GM19324 (cell line): ENCODE measurements at regions not wholly inside any gene's neighbourhood (a gene's known extent, or its start where the extent isn't known, plus 50 kb on each side); places are given as distances from the start of the nearest gene placed in this dataset.

Experiments
- ATAC-seq: cut with Tn5 transposase; IDR thresholded peaks from one replicate; pipeline ENCODE4 v1.9.1; 2021; ENCODE audit warnings: mild to moderate bottlenecking, moderate library complexity; ENCODE audit not compliant: unreplicated experiment, low FRiP score

- ATAC-seq, result no peak
Observed at GRCh38 chr4:137768196-137768595, 235.9 kb upstream of the PCDH18 start.

DNA sequence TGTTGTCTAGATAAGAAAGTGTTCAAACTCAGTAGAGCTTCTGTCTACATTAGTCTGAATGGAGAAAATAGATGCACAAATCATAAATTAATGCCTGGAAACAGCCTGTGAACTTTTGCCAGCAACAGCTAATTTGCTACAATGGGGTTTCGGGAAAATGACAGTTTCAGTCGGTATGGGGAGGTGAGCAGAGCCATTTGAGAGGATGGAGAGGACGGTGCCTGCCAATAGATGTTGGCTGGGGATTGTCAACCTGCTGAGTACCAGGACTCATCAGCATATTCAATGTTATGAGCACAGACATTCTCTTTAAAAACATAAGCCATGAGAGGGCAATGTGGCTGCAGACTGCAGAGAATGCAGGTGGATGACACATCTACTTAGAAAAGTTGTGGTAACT is 230.3 kb upstream of the PCDH18 start:
- ATAC-seq, result no peak

DNA sequence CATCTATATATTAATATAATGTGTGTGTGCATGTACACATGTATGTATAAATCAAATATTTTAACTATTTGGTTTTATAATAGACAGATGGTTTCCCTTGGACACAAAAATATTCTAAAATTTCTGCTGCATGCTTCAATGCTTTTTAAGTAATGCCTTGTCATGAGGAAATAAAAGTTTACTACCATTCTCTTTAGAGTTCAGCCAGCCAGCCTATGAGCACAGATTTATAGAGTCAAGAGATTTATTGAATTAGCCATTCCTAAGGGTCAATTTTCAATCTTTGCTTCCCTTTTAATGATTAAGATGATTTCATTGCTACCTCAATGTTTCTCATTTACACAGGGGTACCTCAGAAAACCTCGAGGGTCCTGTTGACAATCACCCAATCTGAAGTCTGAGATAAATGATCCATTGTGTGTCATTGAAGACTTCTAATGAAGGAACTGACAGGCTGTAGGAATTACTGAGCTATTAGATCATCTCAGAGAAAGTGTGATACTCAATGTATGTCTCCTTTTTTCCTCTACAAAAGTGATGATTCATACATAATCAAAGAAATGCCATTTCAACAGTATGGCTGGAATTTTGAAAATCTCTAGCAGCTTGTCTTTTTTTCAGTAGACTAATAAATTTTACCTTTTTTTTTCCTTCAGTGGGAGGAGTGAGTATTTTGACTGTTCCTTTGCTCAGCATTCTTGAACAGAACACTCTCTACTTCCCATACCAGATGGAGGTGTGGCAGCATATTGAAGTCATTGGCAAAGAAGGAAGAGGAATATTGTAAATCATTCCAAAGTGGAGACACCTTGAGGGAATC is 222.6 kb upstream of the PCDH18 start:
- ATAC-seq, result no peak

DNA sequence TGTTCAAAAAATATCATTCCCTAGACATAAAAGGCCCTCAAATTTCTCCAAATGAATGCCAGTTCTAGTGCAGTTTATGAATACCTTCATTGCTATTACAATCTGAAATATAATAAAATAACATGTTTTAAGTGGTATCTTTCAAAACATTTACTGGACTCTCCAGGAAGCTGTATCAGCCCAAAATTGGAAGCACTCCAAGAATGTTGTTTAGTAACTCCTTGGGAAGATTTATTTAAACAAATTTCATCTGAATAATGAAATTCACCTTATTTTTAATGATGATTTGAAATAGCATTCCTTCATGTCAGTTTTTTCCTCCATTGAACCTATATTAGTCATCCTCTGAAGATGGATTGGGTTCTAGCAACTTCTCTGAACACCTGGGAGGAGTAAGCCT is 217.2 kb upstream of the PCDH18 start:
- ATAC-seq, result no peak

DNA sequence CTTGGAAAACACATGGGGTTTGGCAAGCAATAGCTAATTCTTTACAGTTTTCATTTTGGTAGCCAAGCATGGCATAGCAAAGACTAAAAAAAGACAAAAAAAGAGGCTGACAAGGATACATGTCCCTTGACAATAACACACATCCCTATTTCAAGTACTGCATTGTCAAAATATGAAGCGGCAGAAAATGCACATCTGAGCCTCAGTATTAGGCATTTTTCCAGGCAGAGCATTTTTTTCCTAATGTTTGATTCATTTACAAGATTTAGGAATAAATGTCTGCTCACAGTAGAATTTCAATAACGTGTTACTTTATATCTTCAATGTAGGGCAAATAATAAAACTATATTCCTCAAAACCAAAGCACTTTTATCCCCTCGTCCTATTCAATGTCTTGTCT is 216.3 kb upstream of the PCDH18 start:
- ATAC-seq, result no peak

GRCh38 chr4:137740141-137740540 is 207.8 kb upstream of the PCDH18 start:
- no peak for ATAC-seq

GRCh38 chr4:137739391-137739790 is 207.1 kb upstream of the PCDH18 start:
- ATAC-seq, result no peak

DNA sequence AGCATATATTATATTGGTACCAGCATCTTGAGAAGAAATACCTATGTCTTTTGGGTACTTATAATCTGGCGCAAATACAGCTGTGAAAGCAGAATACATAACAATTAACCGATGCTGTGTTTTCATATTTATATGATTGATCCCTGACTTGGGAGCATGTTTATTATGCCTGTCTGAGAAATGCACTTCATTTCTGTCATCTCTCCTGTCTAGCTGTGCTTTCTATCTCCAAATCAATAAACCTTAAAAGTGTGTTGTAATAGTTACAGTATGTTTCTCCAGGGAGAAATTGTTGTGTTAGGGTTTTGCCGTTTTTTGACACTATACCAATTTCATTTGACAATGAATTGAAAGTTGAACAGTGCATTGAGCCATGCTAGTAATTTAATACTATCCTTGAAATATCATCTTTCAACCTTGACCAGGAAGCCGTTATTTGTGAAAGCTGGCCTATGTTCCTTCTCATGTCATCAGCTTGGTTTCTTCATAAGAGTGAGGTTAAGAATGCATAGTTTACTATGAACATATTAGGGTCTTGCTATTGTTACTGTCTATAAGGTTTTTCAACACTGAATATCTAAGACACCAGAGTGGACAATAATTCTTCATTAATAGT is 206.2 kb upstream of the PCDH18 start:
- ATAC-seq, result no peak

DNA sequence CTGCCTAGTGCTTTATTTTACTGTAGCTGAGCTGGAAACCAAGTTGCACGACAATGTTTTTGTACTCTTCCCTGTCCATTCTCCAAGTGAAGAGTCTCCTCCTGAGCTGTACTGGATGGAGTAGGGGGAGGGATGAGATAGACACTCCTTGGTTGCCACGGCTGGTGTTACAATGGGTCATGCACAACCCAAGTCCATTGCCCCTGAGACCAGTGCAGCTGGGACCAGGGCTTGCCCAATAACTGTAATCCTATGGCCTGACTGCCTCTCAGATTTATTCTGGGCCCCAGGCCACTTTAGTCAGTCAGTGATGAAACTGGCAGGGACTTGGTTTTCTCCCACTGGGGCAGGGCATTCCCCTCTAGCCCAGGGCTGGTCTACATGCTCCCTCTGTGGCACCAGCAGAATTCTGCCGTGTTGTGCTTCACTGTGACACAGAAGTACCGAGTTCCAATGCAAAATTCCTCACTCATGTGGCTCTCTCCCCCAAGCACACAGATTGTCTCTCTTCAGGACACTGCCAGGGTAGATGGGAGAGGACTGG is 203.3 kb upstream of the PCDH18 start:
- ATAC-seq, result no peak

GRCh38 chr4:137733174-137734141 is 201.2 kb upstream of the PCDH18 start:
- ATAC-seq, result peak; percentile 67

DNA sequence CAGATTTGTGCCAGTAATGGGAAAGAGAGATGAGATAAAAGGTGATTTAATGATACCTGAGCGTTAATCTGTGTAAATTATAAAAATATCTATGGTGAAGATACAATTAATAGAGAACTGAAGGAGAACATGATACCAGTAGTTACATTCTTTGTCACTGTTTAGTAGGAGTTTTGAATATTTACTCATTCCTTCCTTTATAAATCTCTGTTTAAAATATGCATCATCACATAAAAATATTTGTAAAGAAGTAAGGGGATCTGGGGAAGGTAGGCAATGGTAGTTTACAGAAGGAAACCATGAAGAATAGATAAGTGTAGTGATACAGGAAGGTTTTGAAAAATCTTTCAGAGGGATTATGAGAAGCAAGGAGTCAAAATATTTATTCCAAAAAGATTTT is 190.6 kb upstream of the PCDH18 start:
- no peak for ATAC-seq

DNA sequence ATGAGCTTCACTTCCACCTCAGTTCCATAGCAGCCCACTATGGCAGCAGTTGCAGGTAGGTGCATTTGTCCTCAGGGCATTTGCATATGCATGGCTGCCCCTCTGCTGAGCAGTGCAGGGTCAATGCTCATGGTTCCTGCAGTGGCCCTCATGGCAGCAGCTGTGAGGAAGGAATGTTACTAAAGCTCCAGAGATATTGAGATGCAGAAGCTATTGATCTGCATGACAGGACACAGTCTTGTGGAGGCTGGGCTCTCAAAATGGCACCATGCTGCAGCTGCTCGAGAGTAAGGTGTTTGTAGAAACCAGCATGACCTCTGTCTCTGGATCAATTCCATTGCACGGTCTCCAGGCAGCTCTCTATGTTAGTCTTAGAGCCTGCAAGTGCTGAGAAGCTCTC is 179.2 kb upstream of the PCDH18 start:
- ATAC-seq, result no peak

DNA sequence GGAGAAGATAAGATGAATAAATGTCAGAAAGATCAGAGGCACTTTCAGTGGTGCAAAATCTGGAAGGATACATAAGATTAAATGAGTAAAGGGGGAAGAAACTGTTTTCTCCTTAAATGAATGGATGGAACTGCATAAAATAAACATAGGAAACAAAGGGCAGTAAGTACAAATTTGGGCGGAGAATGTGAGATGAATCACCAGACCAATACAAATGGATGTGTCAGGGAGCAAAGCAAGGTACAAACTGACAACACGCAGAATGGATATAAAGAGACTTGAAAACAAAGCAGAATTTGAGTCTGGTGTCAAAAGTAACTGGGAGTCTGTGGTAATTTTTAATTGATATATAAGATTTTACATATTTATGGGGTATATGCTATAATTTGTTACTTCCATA is 175.3 kb upstream of the PCDH18 start:
- no peak for ATAC-seq

- ATAC-seq, result no peak
Observed at GRCh38 chr4:137707102-137707620, 174.9 kb upstream of the PCDH18 start.

GRCh38 chr4:137705171-137705783 is 173.0 kb upstream of the PCDH18 start:
- no peak for ATAC-seq

- ATAC-seq, result no peak
Observed at GRCh38 chr4:137703195-137703594, 170.9 kb upstream of the PCDH18 start.

DNA sequence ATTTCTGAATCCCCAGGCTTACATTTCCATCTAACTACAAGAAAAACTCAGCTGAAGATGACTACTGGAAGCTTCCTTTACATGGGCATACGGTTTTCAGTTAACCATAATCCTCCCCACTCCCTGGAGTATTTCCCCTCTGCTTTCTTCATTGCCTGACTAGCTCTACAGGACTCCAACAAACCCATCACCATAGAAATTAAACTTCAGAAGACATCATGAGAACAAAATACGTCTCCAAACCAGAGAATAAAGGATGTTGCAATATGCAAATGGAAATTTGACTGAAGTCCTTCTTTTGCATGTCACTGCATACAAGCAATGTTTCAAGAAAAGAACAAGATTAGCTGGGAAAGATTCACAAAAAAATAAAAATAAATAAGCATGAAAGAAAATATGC is 170.2 kb upstream of the PCDH18 start:
- ATAC-seq, result no peak

GRCh38 chr4:137701401-137701800 is 169.1 kb upstream of the PCDH18 start:
- no peak for ATAC-seq

GRCh38 chr4:137700751-137701150 is 168.5 kb upstream of the PCDH18 start:
- no peak for ATAC-seq

- no peak for ATAC-seq
Observed at GRCh38 chr4:137700072-137700471, 167.8 kb upstream of the PCDH18 start.
